ENCODE measurements at regions not wholly inside any gene's neighbourhood (a gene's known extent, or its start where the extent isn't known, plus 50 kb on each side); places are given as distances from the start of the nearest gene placed in this dataset.
A peak's percentile ranks its signal among the peaks of the same experiment; 100 is the strongest.

DNA sequence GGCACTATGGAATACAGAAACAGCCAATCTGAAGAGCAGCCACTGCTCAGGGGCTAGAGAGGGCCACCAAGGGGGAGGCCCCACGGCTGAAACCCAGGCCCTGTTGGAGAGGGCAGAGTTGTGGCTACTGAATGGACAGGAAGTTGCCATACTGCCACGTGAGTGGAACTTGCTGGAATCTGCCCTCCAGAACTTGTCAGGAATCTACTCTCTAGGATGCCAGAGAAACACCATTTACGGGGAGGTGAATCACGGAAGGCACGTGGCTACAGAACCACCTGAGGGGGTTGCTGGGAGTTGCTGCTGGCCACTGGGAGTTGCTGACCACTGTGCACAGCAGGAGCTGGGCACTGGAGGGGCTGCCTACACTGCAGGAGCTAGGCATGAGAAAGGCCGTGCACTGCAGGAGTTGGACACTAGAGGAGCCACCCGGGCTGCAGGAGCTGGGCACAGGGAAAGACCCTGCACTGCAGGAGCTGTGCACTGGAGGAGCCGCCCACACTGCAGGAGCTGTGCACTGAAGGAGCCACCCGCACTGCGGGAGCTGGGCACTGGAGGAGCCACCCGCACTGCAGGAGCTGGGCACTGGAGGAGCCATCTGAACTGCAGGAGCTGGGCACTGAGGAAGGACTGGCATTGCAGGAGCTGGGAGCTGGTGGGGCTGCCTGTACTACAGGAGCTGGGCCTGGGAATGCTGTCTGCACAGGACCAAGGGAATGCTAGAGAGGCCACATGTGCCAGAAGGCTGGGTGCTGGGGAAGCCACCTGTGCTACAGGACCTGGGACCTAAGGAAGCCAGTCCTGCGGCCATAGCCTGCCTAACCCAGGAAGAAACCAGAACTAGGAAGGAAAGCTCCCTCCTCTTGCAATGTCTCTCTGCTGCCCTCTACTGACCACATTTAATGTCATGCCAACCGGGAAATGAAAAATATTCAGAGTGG lies 343.4 kb downstream of the MATN1 start:
- TF ChIP-seq EZH2phosphoT487 (IDR thresholded peaks at IDR 0.05) (no peak), EZH2 (IDR thresholded peaks at IDR 0.05) (no peak)
- TF ChIP-seq, protein P1, sequence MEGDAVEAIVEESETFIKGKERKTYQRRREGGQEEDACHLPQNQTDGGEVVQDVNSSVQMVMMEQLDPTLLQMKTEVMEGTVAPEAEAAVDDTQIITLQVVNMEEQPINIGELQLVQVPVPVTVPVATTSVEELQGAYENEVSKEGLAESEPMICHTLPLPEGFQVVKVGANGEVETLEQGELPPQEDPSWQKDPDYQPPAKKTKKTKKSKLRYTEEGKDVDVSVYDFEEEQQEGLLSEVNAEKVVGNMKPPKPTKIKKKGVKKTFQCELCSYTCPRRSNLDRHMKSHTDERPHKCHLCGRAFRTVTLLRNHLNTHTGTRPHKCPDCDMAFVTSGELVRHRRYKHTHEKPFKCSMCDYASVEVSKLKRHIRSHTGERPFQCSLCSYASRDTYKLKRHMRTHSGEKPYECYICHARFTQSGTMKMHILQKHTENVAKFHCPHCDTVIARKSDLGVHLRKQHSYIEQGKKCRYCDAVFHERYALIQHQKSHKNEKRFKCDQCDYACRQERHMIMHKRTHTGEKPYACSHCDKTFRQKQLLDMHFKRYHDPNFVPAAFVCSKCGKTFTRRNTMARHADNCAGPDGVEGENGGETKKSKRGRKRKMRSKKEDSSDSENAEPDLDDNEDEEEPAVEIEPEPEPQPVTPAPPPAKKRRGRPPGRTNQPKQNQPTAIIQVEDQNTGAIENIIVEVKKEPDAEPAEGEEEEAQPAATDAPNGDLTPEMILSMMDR (IDR thresholded peaks at IDR 0.05), result peak; percentile 73

Data from neural progenitor cell (in vitro differentiated cells).